ENCODE measurements at regions not wholly inside any gene's neighbourhood (a gene's known extent, or its start where the extent isn't known, plus 50 kb on each side); places are given as distances from the start of the nearest gene placed in this dataset.

DNA sequence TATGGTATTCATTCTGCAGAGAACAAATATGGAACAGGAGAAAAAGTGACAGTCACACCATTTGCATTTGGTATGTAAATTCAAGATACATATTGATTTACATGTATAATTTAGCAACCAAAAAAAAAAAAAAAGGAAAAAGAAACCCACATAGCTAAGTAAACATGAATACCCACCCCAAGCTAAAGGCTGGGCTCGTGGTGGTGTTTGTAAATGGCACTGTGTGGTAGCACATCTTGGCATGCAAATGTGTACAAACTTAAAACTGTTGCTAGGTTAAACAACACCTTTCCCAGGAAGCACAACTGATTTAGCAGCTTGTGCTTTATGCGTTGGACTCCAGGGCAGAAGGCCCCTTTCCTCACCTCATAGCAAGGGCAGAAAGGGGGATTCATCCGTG is 481.1 kb upstream of the CELF4 start:
- Histone ChIP-seq H3K27me3 (replicated peaks; ENCODE audit: insufficient read depth) (no peaks in the 10 kb centered on the region), H3K4me3 (no peak overlapping the region), H3K27ac (no peak overlapping the region), H3K9me3 (no peaks in the 10 kb centered on the region), H3K4me1 (ENCODE audit: control insufficient read depth in 1 of 2, low read depth in 2 of 2) (no peaks in the 10 kb centered on the region), H3K36me3 (no peaks in the 10 kb centered on the region)
- no peak for ATAC-seq (ENCODE audit: insufficient number of reproducible peaks, low FRiP score, low read depth)
- no peak for DNase-seq (ENCODE audit: low spot score)
- TF ChIP-seq, protein P1, sequence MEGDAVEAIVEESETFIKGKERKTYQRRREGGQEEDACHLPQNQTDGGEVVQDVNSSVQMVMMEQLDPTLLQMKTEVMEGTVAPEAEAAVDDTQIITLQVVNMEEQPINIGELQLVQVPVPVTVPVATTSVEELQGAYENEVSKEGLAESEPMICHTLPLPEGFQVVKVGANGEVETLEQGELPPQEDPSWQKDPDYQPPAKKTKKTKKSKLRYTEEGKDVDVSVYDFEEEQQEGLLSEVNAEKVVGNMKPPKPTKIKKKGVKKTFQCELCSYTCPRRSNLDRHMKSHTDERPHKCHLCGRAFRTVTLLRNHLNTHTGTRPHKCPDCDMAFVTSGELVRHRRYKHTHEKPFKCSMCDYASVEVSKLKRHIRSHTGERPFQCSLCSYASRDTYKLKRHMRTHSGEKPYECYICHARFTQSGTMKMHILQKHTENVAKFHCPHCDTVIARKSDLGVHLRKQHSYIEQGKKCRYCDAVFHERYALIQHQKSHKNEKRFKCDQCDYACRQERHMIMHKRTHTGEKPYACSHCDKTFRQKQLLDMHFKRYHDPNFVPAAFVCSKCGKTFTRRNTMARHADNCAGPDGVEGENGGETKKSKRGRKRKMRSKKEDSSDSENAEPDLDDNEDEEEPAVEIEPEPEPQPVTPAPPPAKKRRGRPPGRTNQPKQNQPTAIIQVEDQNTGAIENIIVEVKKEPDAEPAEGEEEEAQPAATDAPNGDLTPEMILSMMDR (IDR thresholded peaks at IDR 0.05) = no peak

DNA sequence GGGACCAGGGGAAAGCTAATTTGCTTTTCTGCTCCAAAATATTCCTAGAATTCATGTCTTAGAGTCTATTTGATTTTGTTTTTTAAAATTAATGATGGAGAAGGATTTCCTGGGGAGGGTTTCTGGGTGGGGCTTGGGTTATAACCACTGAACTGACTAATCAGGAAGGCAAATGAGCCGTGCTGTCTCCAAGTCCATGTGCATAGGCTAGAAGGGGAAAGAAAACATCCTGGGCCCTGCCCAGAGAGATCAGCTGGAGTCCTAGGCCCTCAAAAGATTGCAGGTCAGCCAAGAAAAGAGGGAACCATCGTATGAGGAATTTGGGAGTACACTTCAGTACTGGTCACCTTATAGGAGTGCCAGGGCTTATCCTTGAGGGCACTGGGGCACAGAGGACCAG is 480.2 kb upstream of the CELF4 start:
- no peaks in the 10 kb centered on the region for H3K36me3 ChIP-seq
- no peaks in the 10 kb centered on the region for H3K27me3 ChIP-seq (replicated peaks; ENCODE audit: insufficient read depth)
- no peaks in the 10 kb centered on the region for H3K4me1 ChIP-seq (ENCODE audit: control insufficient read depth in 1 of 2, low read depth in 2 of 2)
- DNase-seq (ENCODE audit: low spot score) = no peak
- TF ChIP-seq, protein P1 (IDR thresholded peaks at IDR 0.05) = no peak
- no peak for ATAC-seq (ENCODE audit: insufficient number of reproducible peaks, low FRiP score, low read depth)
- no peak overlapping the region for H3K27ac ChIP-seq
- no peaks in the 10 kb centered on the region for H3K9me3 ChIP-seq
- H3K4me3 ChIP-seq = no peak overlapping the region

DNA sequence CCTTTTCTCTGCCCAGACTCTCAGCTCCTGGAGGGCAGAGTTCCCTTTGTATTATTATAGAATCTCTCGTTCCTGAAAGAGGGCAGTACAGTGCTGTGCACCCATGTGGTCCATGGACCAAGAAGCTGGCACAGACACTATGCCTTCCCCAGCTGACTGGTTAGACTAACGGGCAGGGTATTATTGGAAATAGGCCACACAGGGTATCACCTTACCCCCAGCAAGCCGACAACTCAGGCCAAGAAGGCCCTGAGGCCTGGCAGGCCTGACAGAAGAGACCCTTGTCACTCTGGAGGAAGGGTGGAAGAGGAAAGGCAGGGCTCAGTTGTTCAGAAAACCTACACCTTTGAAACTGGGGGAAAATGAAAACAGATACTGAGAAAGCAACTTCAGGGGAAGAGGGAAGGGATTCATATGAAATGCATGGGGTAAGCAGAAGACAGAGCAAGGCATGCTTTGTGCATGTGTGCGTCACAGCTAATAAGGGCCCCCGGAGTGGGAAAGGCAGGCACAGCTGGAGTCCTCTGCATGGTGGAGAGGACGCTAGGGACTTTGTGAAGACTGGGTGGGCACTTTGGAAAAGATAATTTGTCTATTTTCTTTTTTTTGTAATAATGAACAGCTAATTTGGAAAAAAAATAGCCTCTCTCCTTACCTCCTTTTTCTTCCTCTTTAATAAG is 476.8 kb upstream of the CELF4 start:
- H3K4me1 ChIP-seq (ENCODE audit: control insufficient read depth in 1 of 2, low read depth in 2 of 2) = no peaks in the 10 kb centered on the region
- TF ChIP-seq, protein P1 (IDR thresholded peaks at IDR 0.05) = no peak
- no peak overlapping the region for H3K27ac ChIP-seq
- DNase-seq (ENCODE audit: low spot score) (no peak), ATAC-seq (ENCODE audit: insufficient number of reproducible peaks, low FRiP score, low read depth) (no peak)
- no peaks in the 10 kb centered on the region for H3K9me3 ChIP-seq
- H3K4me3 ChIP-seq = no peak overlapping the region
- H3K36me3 ChIP-seq = no peaks in the 10 kb centered on the region
- H3K27me3 ChIP-seq (replicated peaks; ENCODE audit: insufficient read depth) = no peaks in the 10 kb centered on the region

- Histone ChIP-seq H3K36me3 (no peaks in the 10 kb centered on the region), H3K27me3 (replicated peaks; ENCODE audit: insufficient read depth) (no peaks in the 10 kb centered on the region), H3K27ac (no peak overlapping the region), H3K4me1 (ENCODE audit: control insufficient read depth in 1 of 2, low read depth in 2 of 2) (no peaks in the 10 kb centered on the region), H3K4me3 (no peak overlapping the region), H3K9me3 (no peaks in the 10 kb centered on the region)
- DNase-seq (ENCODE audit: low spot score) (no peak), ATAC-seq (ENCODE audit: insufficient number of reproducible peaks, low FRiP score, low read depth) (no peak)
- TF ChIP-seq, protein P1 (IDR thresholded peaks at IDR 0.05) = no peak
Measured at GRCh38 chr18:38038242-38038641, 472.6 kb upstream of the CELF4 start.

- no peak overlapping the region for H3K4me3 ChIP-seq
- no peak overlapping the region for H3K27ac ChIP-seq
- no peaks in the 10 kb centered on the region for H3K27me3 ChIP-seq (replicated peaks; ENCODE audit: insufficient read depth)
- TF ChIP-seq, protein P1 (IDR thresholded peaks at IDR 0.05) = no peak
- ATAC-seq (ENCODE audit: insufficient number of reproducible peaks, low FRiP score, low read depth) (no peak), DNase-seq (ENCODE audit: low spot score) (no peak)
- H3K9me3 ChIP-seq = no peaks in the 10 kb centered on the region
- H3K36me3 ChIP-seq = no peaks in the 10 kb centered on the region
- no peaks in the 10 kb centered on the region for H3K4me1 ChIP-seq (ENCODE audit: control insufficient read depth in 1 of 2, low read depth in 2 of 2)
Measured at GRCh38 chr18:38035193-38035592, 469.6 kb upstream of the CELF4 start.
